Karpas-422 (cell line): ENCODE measurements at regions not wholly inside any gene's neighbourhood (a gene's known extent, or its start where the extent isn't known, plus 50 kb on each side); places are given as distances from the start of the nearest gene placed in this dataset.

Source experiments
- DNase-seq: peaks from one replicate; pipeline ENCODE4 v3.0.0-alpha.2; 2015
- H2AFZ ChIP-seq: fragments of 200-600 bp; sonication (generic); 2 replicates; pipeline ENCODE4 v1.6.1; 2014; ENCODE audit warnings: antibody characterized with exemption, low read length, mixed read lengths
- H3K27ac ChIP-seq: fragments of 200-600 bp; sonication (generic); 2 replicates; pipeline ENCODE4 v1.5.1; 2014; ENCODE audit warnings: mild to moderate bottlenecking, low read length, moderate library complexity
- H3K27me3 ChIP-seq: fragments of 200-600 bp; sonication (generic); 2 replicates; pipeline ENCODE4 v1.6.1; 2014; ENCODE audit warnings: low read length, mixed read lengths
- H3K36me3 ChIP-seq: fragments of 200-600 bp; sonication (generic); 2 replicates; pipeline ENCODE4 v1.6.1; 2014; ENCODE audit warnings: low read length, mixed read lengths; ENCODE audit not compliant: insufficient read depth
- H3K4me1 ChIP-seq: fragments of 200-600 bp; sonication (generic); 2 replicates; pipeline ENCODE4 v1.6.1; 2014; ENCODE audit warnings: mild to moderate bottlenecking, low read length, mixed read lengths
- H3K4me2 ChIP-seq: fragments of 200-600 bp; sonication (generic); 2 replicates; pipeline ENCODE4 v1.6.1; 2014; ENCODE audit warnings: low read length, low read depth, mild to moderate bottlenecking; ENCODE audit not compliant: poor library complexity, severe bottlenecking
- H3K4me3 ChIP-seq: fragments of 200-600 bp; sonication (generic); 2 replicates; pipeline ENCODE4 v1.5.1; 2014; ENCODE audit warnings: mild to moderate bottlenecking, antibody characterized with exemption, low read length, mixed read lengths
- H3K79me2 ChIP-seq: fragments of 200-600 bp; sonication (generic); 2 replicates; pipeline ENCODE4 v1.6.1; 2014; ENCODE audit warnings: mild to moderate bottlenecking, low read length, mixed read lengths
- H3K9ac ChIP-seq: fragments of 200-600 bp; sonication (generic); 2 replicates; pipeline ENCODE4 v1.6.0; 2014; ENCODE audit warnings: low read length
- H3K9me2 ChIP-seq: fragments of 200-600 bp; sonication (generic), shearing (Covaris generic); replicated peaks from 2 replicates; pipeline ENCODE4 v1.6.0; 2014; ENCODE audit warnings: mild to moderate bottlenecking, low read length, moderate library complexity; ENCODE audit not compliant: insufficient read depth
- H3K9me3 ChIP-seq: fragments of 300-700, 200-600 bp; sonication (generic); 2 replicates; pipeline ENCODE4 v1.6.1; 2014; ENCODE audit warnings: low read length, mixed read lengths
- H4K20me1 ChIP-seq: fragments of 200-600 bp; sonication (generic); 2 replicates; pipeline ENCODE4 v1.6.1; 2014; ENCODE audit warnings: mild to moderate bottlenecking, antibody characterized with exemption, low read length, low read depth; ENCODE audit not compliant: insufficient read depth

- no peaks in the 10 kb centered on the region for H3K36me3 ChIP-seq
- H3K27me3 ChIP-seq: no peaks in the 10 kb centered on the region
- H3K4me3 ChIP-seq: no peak overlapping the region
- H3K9ac ChIP-seq: no peak overlapping the region
- no peaks in the 10 kb centered on the region for H3K9me3 ChIP-seq
- H4K20me1 ChIP-seq: no peaks in the 10 kb centered on the region
- no peaks in the 10 kb centered on the region for H3K4me1 ChIP-seq
- DNase-seq: no peak
- H3K4me2 ChIP-seq: no peak overlapping the region
- H2AFZ ChIP-seq: no peak overlapping the region
- H3K27ac ChIP-seq: no peak overlapping the region
- no peaks in the 10 kb centered on the region for H3K79me2 ChIP-seq
- no peaks in the 10 kb centered on the region for H3K9me2 ChIP-seq
Observed at GRCh38 chr15:79756365-79756764, 140.4 kb downstream of the MTHFS start.

- Histone ChIP-seq H3K27me3 (0 out of 2 replicates have a peak, but pooled peaks cover 3% of the 10 kb centered on the region), H3K27ac (no peak overlapping the region), H3K9me3 (no peaks in the 10 kb centered on the region), H2AFZ (no peak overlapping the region), H3K9ac (no peak overlapping the region), H4K20me1 (no peaks in the 10 kb centered on the region), H3K36me3 (no peaks in the 10 kb centered on the region), H3K79me2 (no peaks in the 10 kb centered on the region), H3K4me3 (no peak overlapping the region), H3K4me2 (no peak overlapping the region), H3K9me2 (no peaks in the 10 kb centered on the region), H3K4me1 (no peaks in the 10 kb centered on the region)
- DNase-seq: no peak
Observed at GRCh38 chr15:79765081-79765480, 131.7 kb downstream of the MTHFS start.

DNA sequence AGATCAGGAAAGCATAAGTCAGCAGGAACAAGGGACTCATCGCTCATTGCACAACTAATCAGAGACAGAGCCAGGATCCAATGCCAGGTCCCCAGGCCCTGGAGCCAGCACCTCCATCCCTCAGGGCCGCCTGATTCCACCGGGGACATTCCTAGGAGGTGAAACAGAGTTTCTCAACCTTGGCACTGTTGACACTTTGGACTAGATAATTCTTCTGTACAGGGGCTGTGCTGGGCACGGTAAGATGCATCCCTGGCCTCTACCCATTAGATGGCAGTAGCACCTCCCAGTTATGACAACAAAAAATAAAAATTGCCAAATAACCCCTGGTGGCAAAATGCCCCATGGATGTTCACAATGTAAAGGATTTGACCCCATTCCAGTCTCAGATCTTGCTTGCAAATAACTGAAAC lies 127.7 kb downstream of the MTHFS start:
- Histone ChIP-seq H3K9me3 (no peaks in the 10 kb centered on the region), H3K27me3 (0 out of 2 replicates have a peak, but pooled peaks cover 3% of the 10 kb centered on the region), H3K4me1 (no peaks in the 10 kb centered on the region), H3K79me2 (no peaks in the 10 kb centered on the region), H3K27ac (no peak overlapping the region), H3K4me3 (no peak overlapping the region), H3K9me2 (no peaks in the 10 kb centered on the region), H3K4me2 (no peak overlapping the region), H3K9ac (no peak overlapping the region), H3K36me3 (no peaks in the 10 kb centered on the region), H4K20me1 (no peaks in the 10 kb centered on the region), H2AFZ (no peak overlapping the region)
- peak; percentile 75 for DNase-seq

DNA sequence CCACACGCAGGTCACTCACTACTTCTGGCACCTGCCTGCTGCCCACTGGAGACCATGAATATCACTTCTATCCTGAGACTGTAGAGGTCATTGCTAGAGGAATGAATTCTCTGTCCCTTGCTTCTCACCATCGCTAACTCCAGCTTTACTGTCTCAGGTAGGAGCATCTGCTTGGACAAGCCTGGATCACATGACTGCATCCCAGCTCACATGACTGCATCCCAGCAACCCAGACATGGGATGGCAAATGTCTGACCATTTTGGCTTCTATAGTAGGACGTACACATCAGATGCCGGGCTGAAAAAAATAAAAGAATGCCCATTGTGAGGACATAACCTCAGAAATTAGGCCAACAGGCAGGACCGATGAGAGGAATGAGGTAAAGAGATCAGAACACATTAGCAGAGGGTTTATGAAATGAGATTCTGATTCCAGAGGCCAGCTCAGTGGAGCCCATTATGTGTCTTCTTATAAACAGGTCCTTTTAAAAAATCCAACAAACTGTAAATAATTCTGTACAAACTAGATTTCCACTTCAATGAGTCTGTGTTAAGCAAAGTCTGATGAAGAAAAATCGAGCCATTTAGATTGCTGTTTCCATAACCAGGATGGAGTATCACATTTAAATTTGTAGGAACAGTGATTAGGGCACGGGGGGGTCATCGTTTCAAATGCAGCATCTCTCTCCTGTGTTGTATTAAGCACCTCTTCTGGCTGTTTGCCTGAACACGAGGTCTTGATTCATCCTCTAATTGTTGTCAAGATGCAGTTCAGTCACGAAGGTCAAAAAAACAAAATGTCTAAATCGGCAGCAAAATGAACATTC lies 126.7 kb downstream of the MTHFS start:
- H3K27ac ChIP-seq: no peak overlapping the region
- no peaks in the 10 kb centered on the region for H3K9me3 ChIP-seq
- no peaks in the 10 kb centered on the region for H3K79me2 ChIP-seq
- no peaks in the 10 kb centered on the region for H4K20me1 ChIP-seq
- no peaks in the 10 kb centered on the region for H3K9me2 ChIP-seq
- H3K4me3 ChIP-seq: no peak overlapping the region
- no peak for DNase-seq
- no peaks in the 10 kb centered on the region for H3K4me1 ChIP-seq
- no peak overlapping the region for H2AFZ ChIP-seq
- H3K4me2 ChIP-seq: no peak overlapping the region
- H3K27me3 ChIP-seq: no peaks in the 10 kb centered on the region
- no peaks in the 10 kb centered on the region for H3K36me3 ChIP-seq
- no peak overlapping the region for H3K9ac ChIP-seq

DNA sequence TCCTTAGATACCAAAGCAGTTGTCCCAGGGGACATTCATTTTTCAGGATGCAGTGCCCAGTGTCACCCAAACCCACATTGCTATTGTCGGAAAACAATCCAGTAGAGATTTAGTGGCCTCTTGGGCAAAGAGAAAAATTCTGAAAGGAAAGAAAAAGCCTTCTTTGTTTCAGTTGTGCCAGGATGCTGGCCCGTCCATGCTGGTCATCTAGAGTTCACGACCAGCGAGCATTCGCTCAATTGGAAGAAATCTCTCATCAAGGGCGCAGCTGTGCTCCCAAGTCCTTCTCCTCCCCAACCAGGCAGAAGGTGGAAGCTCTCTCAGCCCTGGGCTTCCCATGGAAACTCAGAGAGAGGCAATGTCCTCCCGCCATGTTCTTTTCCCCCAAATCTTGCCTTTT lies 123.7 kb downstream of the MTHFS start:
- Histone ChIP-seq H2AFZ (no peak overlapping the region), H3K27me3 (0 out of 2 replicates have a peak, but pooled peaks cover 4% of the 10 kb centered on the region), H3K79me2 (no peaks in the 10 kb centered on the region), H3K4me1 (no peaks in the 10 kb centered on the region), H4K20me1 (no peaks in the 10 kb centered on the region), H3K9ac (no peak overlapping the region), H3K4me2 (no peak overlapping the region), H3K9me2 (no peaks in the 10 kb centered on the region), H3K27ac (no peak overlapping the region), H3K4me3 (no peak overlapping the region), H3K9me3 (no peaks in the 10 kb centered on the region), H3K36me3 (no peaks in the 10 kb centered on the region)
- no peak for DNase-seq

DNA sequence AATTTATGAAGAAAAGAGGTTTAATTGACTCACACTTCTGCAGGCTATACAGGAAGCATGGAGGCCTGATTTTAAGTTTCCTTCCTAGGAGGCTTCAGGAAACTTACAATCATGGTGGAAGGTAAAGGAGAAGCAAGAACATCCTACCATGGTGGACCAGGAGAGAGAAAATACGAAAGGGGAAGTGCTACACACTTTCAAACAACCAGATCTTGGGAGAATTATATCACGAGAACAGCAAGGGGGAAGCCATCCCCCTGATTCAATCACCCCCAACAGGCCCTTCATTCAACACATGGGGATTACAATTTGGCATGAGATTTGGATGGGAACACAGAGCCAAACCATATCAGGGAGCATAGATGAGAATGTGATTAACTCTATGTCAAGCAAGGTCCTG lies 121.0 kb downstream of the MTHFS start:
- Histone ChIP-seq H3K9me3 (no peaks in the 10 kb centered on the region), H3K27ac (no peak overlapping the region), H3K4me3 (no peak overlapping the region), H4K20me1 (no peaks in the 10 kb centered on the region), H3K36me3 (no peaks in the 10 kb centered on the region), H2AFZ (no peak overlapping the region), H3K79me2 (no peaks in the 10 kb centered on the region), H3K9ac (no peak overlapping the region), H3K4me1 (no peaks in the 10 kb centered on the region), H3K9me2 (no peaks in the 10 kb centered on the region), H3K4me2 (no peak overlapping the region), H3K27me3 (0 out of 2 replicates have a peak, but pooled peaks cover 4% of the 10 kb centered on the region)
- no peak for DNase-seq

- no peak overlapping the region for H3K9ac ChIP-seq
- H3K4me3 ChIP-seq: no peak overlapping the region
- H3K4me2 ChIP-seq: no peak overlapping the region
- DNase-seq: no peak
- H3K36me3 ChIP-seq: no peaks in the 10 kb centered on the region
- H3K27me3 ChIP-seq: 0 out of 2 replicates have a peak, but pooled peaks cover 4% of the 10 kb centered on the region
- no peaks in the 10 kb centered on the region for H4K20me1 ChIP-seq
- no peaks in the 10 kb centered on the region for H3K4me1 ChIP-seq
- no peak overlapping the region for H2AFZ ChIP-seq
- no peaks in the 10 kb centered on the region for H3K9me3 ChIP-seq
- H3K79me2 ChIP-seq: no peaks in the 10 kb centered on the region
- no peaks in the 10 kb centered on the region for H3K9me2 ChIP-seq
- H3K27ac ChIP-seq: no peak overlapping the region
Observed at GRCh38 chr15:79777916-79778315, 118.9 kb downstream of the MTHFS start.

GRCh38 chr15:79778378-79778990 lies 118.3 kb downstream of the MTHFS start:
- no peak overlapping the region for H3K4me3 ChIP-seq
- no peaks in the 10 kb centered on the region for H3K4me1 ChIP-seq
- H3K27ac ChIP-seq: no peak overlapping the region
- H4K20me1 ChIP-seq: no peaks in the 10 kb centered on the region
- no peak overlapping the region for H3K9ac ChIP-seq
- 0 out of 2 replicates have a peak, but pooled peaks cover 4% of the 10 kb centered on the region for H3K27me3 ChIP-seq
- no peaks in the 10 kb centered on the region for H3K9me2 ChIP-seq
- no peak overlapping the region for H2AFZ ChIP-seq
- H3K36me3 ChIP-seq: no peaks in the 10 kb centered on the region
- peak; percentile 51 for DNase-seq
- no peaks in the 10 kb centered on the region for H3K79me2 ChIP-seq
- H3K9me3 ChIP-seq: no peaks in the 10 kb centered on the region
- no peak overlapping the region for H3K4me2 ChIP-seq
